WTC11 (cell line): ENCODE measurements at regions not wholly inside any gene's neighbourhood (a gene's known extent, or its start where the extent isn't known, plus 50 kb on each side); places are given as distances from the start of the nearest gene placed in this dataset.

Source experiments
- ATAC-seq: fragments of 200-7000 bp; cut with Tn5 transposase; 2 replicates; pipeline ENCODE4 v1.10.0; 2021; ENCODE audit warnings: mild to moderate bottlenecking, moderate library complexity
- CTCF ChIA-PET: fragments of 300-600 bp; sonication (Branson Sonifier 250); formaldehyde crosslinking; loops from one replicate; lab custom pipeline; 2021; ENCODE audit warnings: antibody characterized with exemption; lab: Charles Lee
- POLR2A ChIA-PET: fragments of 350-600 bp; sonication (Branson Sonifier 250); formaldehyde crosslinking; loops from one replicate; lab custom pipeline; 2021; ENCODE audit warnings: antibody characterized with exemption; lab: Charles Lee
- DNase-seq: peaks from one replicate; pipeline ENCODE4 v3.0.0; 2021; ENCODE audit warnings: low spot score
- H3K27ac Mint-ChIP-seq: 2 replicates; pipeline ENCODE4 v1.8.0; 2021; ENCODE audit warnings: mixed read lengths
- H3K27me3 Mint-ChIP-seq: 2 replicates; pipeline ENCODE4 v1.8.0; 2021; ENCODE audit warnings: low read depth, mild to moderate bottlenecking, moderate library complexity, mixed read lengths
- H3K36me3 Mint-ChIP-seq: 2 replicates; pipeline ENCODE4 v1.8.0; 2021; ENCODE audit warnings: mixed read lengths
- H3K4me1 Mint-ChIP-seq: 2 replicates; pipeline ENCODE4 v1.8.0; 2022; ENCODE audit warnings: mixed read lengths
- H3K4me3 Mint-ChIP-seq: 2 replicates; pipeline ENCODE4 v1.8.0; 2021; ENCODE audit warnings: mild to moderate bottlenecking, moderate library complexity, mixed read lengths
- H3K9me3 Mint-ChIP-seq: 2 replicates; pipeline ENCODE4 v1.8.0; 2021; ENCODE audit warnings: mixed read lengths
- EMX1 ChIP-seq: fragments of 250-450 bp; sonication (Bioruptor Pico); IDR thresholded peaks from 2 replicates; pipeline ENCODE4 v1.8.0; 2021; ENCODE audit warnings: mild to moderate bottlenecking
- ETV6 ChIP-seq: sonication (generic); formaldehyde crosslinking; IDR thresholded peaks from 2 replicates; pipeline ENCODE4 v1.8.1; 2022; ENCODE audit warnings: mild to moderate bottlenecking, missing genetic modification reagents
- FOXJ3 ChIP-seq: sonication (generic); formaldehyde crosslinking; IDR thresholded peaks from 2 replicates; pipeline ENCODE4 v1.9.0; 2021; ENCODE audit warnings: missing genetic modification reagents, mild to moderate bottlenecking, borderline replicate concordance
- MXD4 ChIP-seq: fragments of 250-450 bp; sonication (Bioruptor Pico); IDR thresholded peaks from 2 replicates; pipeline ENCODE4 v1.8.0; 2021; ENCODE audit warnings: mild to moderate bottlenecking, moderate library complexity, borderline replicate concordance
- NFATC4 ChIP-seq: fragments of 250-450 bp; sonication (Bioruptor Pico); IDR thresholded peaks from 2 replicates; pipeline ENCODE4 v1.9.0; 2021; ENCODE audit warnings: mild to moderate bottlenecking
- NFE2L1 ChIP-seq: sonication (generic); formaldehyde crosslinking; IDR thresholded peaks from 2 replicates; pipeline ENCODE4 v1.8.1; 2023; ENCODE audit warnings: missing genetic modification reagents
- NR3C1 ChIP-seq: sonication (generic); formaldehyde crosslinking; conservative IDR thresholded peaks from 2 replicates; pipeline ENCODE4 v1.8.1; 2023; ENCODE audit warnings: low read depth, mild to moderate bottlenecking, missing genetic modification reagents
- OVOL2 ChIP-seq: fragments of 250-450 bp; sonication (Bioruptor Pico); IDR thresholded peaks from 2 replicates; pipeline ENCODE4 v1.9.0; 2021; ENCODE audit warnings: mild to moderate bottlenecking, borderline replicate concordance
- PRRX2 ChIP-seq: fragments of 250-450 bp; sonication (Bioruptor Pico); IDR thresholded peaks from 2 replicates; pipeline ENCODE4 v1.8.0; 2021; ENCODE audit warnings: mild to moderate bottlenecking
- RORB ChIP-seq: fragments of 250-450 bp; sonication (Bioruptor Pico); IDR thresholded peaks from 2 replicates; pipeline ENCODE4 v1.9.0; 2021; ENCODE audit warnings: mild to moderate bottlenecking
- ZNF121 ChIP-seq: sonication (generic); formaldehyde crosslinking; IDR thresholded peaks from 2 replicates; pipeline ENCODE4 v1.8.0; 2023; ENCODE audit warnings: missing genetic modification reagents
- ZNF219 ChIP-seq: sonication (generic); formaldehyde crosslinking; IDR thresholded peaks from 2 replicates; pipeline ENCODE4 v1.8.0; 2023; ENCODE audit warnings: missing genetic modification reagents, mild to moderate bottlenecking, borderline replicate concordance
- ZNF396 ChIP-seq: fragments of 250-450 bp; sonication (Bioruptor Pico); IDR thresholded peaks from 2 replicates; pipeline ENCODE4 v1.8.0; 2021; ENCODE audit warnings: mild to moderate bottlenecking, moderate library complexity, borderline replicate concordance
- TF ChIP-seq, protein P1 (sequence below): sonication (generic); formaldehyde crosslinking; IDR thresholded peaks from 2 replicates; pipeline ENCODE4 v1.8.0; 2023; ENCODE audit warnings: missing genetic modification reagents
- TF ChIP-seq, protein P2 (sequence below): sonication (generic); formaldehyde crosslinking; IDR thresholded peaks from 2 replicates; pipeline ENCODE4 v1.8.1; 2023; ENCODE audit warnings: mild to moderate bottlenecking, missing genetic modification reagents, borderline replicate concordance
- TF ChIP-seq, protein P3 (sequence below): sonication (generic); formaldehyde crosslinking; IDR thresholded peaks from 2 replicates; pipeline ENCODE4 v1.8.1; 2023; ENCODE audit warnings: mild to moderate bottlenecking, missing genetic modification reagents, moderate library complexity
- TF ChIP-seq, protein P4 (sequence below): fragments of 250-450 bp; sonication (Bioruptor Pico); IDR thresholded peaks from 2 replicates; pipeline ENCODE4 v1.9.0; 2021; ENCODE audit warnings: mild to moderate bottlenecking
- TF ChIP-seq, protein P5 (sequence below): sonication (generic); formaldehyde crosslinking; IDR thresholded peaks from 2 replicates; pipeline ENCODE4 v1.8.1; 2022; ENCODE audit warnings: mild to moderate bottlenecking, moderate library complexity, missing genetic modification reagents
- TF ChIP-seq, protein P6 (sequence below): sonication (generic); formaldehyde crosslinking; IDR thresholded peaks from 2 replicates; pipeline ENCODE4 v1.8.0; 2022; ENCODE audit warnings: mild to moderate bottlenecking, missing genetic modification reagents
- TF ChIP-seq, protein P7 (sequence below): sonication (generic); formaldehyde crosslinking; IDR thresholded peaks from 2 replicates; pipeline ENCODE4 v1.8.1; 2022; ENCODE audit warnings: low read depth, mild to moderate bottlenecking, moderate library complexity, missing genetic modification reagents, borderline replicate concordance
- TF ChIP-seq, protein P8 (sequence below): sonication (generic); formaldehyde crosslinking; IDR thresholded peaks from 2 replicates; pipeline ENCODE4 v1.8.1; 2023; ENCODE audit warnings: mild to moderate bottlenecking, moderate library complexity, missing genetic modification reagents

DNA sequence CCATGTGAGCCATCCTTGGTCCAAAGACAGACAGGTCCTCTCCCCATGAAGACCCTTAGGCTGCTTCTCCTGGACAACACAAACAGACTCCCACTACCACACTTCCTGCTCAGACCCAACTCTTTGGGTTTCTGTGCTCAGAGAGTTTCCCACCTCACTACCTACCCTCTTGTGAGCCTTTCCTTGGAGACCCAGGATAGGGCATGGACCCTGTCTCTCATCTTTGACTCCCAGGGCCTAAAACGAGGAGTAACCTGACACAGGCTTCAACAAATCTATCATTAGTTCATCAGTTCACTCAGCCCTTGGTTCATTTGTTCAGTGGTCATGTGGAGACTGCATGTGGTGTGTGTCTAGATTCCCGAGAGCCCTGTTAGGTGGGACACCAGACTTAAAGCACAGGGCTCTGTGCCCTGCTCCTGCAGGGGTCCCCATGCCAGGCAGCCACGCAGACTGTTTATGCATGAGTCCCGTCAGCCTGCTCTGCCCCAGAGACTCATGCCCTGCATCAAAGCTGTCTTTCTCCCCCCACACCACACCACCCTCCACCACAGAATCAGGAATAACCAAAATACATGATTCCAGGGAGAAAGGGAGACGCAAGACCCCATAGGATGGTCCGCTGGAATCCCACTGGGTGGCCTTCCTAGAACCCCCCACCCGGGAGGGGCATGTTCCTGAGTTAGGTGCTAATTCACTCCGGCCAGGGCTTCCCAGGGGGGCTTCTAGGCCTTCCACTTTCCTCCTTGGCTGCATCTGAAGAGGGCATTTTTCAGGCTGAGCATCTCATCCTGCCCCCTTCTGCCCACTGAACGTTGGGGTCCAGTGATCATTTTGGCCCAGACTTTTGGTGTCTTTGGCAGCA is 100.2 kb upstream of the TEX51 start:
- H3K4me3 Mint-ChIP-seq = no peak overlapping the region
- ATAC-seq (no peak), DNase-seq (no peak)
- H3K36me3 Mint-ChIP-seq = no peaks in the 10 kb centered on the region
- peaks cover 16% of the 10 kb centered on the region for H3K4me1 Mint-ChIP-seq
- POLR2A ChIA-PET = no interaction called here
- no peak overlapping the region for H3K27ac Mint-ChIP-seq
- no peaks in the 10 kb centered on the region; the same call in 1 of the 2 replicates for H3K27me3 Mint-ChIP-seq
- no peaks in the 10 kb centered on the region for H3K9me3 Mint-ChIP-seq
- TF ChIP-seq MXD4 (CRISPR knock-in tag) = no peak
- TF ChIP-seq, protein P1, sequence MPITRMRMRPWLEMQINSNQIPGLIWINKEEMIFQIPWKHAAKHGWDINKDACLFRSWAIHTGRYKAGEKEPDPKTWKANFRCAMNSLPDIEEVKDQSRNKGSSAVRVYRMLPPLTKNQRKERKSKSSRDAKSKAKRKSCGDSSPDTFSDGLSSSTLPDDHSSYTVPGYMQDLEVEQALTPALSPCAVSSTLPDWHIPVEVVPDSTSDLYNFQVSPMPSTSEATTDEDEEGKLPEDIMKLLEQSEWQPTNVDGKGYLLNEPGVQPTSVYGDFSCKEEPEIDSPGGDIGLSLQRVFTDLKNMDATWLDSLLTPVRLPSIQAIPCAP (CRISPR knock-in tag) = no peak
- TF ChIP-seq FOXJ3 (CRISPR knock-in tag) = no peak
- CTCF ChIA-PET = interaction anchor here (0.9 kb wide), 1 partner anchor 144 kb away, joined by 3 read pairs; no protein-coding TSS in a partner anchor

DNA sequence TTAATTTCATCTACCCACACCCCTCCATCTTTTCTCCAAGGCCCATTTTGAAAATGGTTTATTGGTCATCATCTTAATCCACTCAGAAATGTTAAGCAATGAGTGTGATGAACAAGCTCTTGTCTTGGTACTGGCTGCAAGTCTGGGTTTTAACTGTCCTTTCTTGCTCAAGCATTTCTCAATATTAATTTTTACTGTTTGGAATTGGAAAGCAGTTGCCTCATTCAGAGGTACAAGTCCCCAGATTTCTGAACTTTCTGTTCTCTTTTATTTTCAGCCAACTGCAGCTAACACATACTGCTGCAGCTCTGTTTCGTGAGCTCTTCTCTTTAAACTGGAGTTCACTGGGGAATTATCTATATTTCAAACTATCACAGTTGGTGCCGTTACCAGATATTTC is 99.4 kb upstream of the TEX51 start:
- Mint-ChIP-seq H3K27ac (no peak overlapping the region), H3K9me3 (no peaks in the 10 kb centered on the region), H3K4me3 (no peak overlapping the region), H3K4me1 (peaks cover 9% of the 10 kb centered on the region), H3K36me3 (no peaks in the 10 kb centered on the region), H3K27me3 (no peaks in the 10 kb centered on the region; the same call in 1 of the 2 replicates)
- ChIA-PET CTCF (interaction anchor here (0.9 kb wide), 1 partner anchor 143 kb away, joined by 3 read pairs; no protein-coding TSS in a partner anchor), POLR2A (interaction anchor here (0.7 kb wide), 1 partner anchor 348 kb away, joined by 7 read pairs; no protein-coding TSS in a partner anchor)
- ATAC-seq (no peak), DNase-seq (no peak)
- TF ChIP-seq, protein P2, sequence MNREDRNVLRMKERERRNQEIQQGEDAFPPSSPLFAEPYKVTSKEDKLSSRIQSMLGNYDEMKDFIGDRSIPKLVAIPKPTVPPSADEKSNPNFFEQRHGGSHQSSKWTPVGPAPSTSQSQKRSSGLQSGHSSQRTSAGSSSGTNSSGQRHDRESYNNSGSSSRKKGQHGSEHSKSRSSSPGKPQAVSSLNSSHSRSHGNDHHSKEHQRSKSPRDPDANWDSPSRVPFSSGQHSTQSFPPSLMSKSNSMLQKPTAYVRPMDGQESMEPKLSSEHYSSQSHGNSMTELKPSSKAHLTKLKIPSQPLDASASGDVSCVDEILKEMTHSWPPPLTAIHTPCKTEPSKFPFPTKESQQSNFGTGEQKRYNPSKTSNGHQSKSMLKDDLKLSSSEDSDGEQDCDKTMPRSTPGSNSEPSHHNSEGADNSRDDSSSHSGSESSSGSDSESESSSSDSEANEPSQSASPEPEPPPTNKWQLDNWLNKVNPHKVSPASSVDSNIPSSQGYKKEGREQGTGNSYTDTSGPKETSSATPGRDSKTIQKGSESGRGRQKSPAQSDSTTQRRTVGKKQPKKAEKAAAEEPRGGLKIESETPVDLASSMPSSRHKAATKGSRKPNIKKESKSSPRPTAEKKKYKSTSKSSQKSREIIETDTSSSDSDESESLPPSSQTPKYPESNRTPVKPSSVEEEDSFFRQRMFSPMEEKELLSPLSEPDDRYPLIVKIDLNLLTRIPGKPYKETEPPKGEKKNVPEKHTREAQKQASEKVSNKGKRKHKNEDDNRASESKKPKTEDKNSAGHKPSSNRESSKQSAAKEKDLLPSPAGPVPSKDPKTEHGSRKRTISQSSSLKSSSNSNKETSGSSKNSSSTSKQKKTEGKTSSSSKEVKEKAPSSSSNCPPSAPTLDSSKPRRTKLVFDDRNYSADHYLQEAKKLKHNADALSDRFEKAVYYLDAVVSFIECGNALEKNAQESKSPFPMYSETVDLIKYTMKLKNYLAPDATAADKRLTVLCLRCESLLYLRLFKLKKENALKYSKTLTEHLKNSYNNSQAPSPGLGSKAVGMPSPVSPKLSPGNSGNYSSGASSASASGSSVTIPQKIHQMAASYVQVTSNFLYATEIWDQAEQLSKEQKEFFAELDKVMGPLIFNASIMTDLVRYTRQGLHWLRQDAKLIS = no peak
- TF ChIP-seq PRRX2 (CRISPR knock-in tag) (no peak), NR3C1 (CRISPR knock-in tag) (no peak), EMX1 (no peak), ZNF121 (CRISPR knock-in tag) (no peak), RORB (CRISPR knock-in tag) (no peak), ZNF396 (CRISPR knock-in tag) (no peak), OVOL2 (CRISPR knock-in tag) (no peak), NFE2L1 (CRISPR knock-in tag) (no peak), ETV6 (CRISPR knock-in tag) (no peak), ZNF219 (CRISPR knock-in tag) (no peak), NFATC4 (CRISPR knock-in tag) (no peak)
- TF ChIP-seq, protein P3, sequence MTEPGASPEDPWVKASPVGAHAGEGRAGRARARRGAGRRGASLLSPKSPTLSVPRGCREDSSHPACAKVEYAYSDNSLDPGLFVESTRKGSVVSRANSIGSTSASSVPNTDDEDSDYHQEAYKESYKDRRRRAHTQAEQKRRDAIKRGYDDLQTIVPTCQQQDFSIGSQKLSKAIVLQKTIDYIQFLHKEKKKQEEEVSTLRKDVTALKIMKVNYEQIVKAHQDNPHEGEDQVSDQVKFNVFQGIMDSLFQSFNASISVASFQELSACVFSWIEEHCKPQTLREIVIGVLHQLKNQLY = no peak
- TF ChIP-seq, protein P4, sequence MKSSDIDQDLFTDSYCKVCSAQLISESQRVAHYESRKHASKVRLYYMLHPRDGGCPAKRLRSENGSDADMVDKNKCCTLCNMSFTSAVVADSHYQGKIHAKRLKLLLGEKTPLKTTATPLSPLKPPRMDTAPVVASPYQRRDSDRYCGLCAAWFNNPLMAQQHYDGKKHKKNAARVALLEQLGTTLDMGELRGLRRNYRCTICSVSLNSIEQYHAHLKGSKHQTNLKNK (CRISPR knock-in tag) = no peak
- TF ChIP-seq, protein P5, sequence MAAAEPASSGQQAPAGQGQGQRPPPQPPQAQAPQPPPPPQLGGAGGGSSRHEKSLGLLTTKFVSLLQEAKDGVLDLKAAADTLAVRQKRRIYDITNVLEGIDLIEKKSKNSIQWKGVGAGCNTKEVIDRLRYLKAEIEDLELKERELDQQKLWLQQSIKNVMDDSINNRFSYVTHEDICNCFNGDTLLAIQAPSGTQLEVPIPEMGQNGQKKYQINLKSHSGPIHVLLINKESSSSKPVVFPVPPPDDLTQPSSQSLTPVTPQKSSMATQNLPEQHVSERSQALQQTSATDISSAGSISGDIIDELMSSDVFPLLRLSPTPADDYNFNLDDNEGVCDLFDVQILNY (CRISPR knock-in tag) = no peak
- TF ChIP-seq, protein P6, sequence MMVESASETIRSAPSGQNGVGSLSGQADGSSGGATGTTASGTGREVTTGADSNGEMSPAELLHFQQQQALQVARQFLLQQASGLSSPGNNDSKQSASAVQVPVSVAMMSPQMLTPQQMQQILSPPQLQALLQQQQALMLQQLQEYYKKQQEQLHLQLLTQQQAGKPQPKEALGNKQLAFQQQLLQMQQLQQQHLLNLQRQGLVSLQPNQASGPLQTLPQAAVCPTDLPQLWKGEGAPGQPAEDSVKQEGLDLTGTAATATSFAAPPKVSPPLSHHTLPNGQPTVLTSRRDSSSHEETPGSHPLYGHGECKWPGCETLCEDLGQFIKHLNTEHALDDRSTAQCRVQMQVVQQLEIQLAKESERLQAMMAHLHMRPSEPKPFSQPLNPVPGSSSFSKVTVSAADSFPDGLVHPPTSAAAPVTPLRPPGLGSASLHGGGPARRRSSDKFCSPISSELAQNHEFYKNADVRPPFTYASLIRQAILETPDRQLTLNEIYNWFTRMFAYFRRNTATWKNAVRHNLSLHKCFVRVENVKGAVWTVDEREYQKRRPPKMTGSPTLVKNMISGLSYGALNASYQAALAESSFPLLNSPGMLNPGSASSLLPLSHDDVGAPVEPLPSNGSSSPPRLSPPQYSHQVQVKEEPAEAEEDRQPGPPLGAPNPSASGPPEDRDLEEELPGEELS (CRISPR knock-in tag) = no peak
- TF ChIP-seq, protein P7, sequence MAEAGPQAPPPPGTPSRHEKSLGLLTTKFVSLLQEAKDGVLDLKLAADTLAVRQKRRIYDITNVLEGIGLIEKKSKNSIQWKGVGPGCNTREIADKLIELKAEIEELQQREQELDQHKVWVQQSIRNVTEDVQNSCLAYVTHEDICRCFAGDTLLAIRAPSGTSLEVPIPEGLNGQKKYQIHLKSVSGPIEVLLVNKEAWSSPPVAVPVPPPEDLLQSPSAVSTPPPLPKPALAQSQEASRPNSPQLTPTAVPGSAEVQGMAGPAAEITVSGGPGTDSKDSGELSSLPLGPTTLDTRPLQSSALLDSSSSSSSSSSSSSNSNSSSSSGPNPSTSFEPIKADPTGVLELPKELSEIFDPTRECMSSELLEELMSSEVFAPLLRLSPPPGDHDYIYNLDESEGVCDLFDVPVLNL (CRISPR knock-in tag) = no peak
- TF ChIP-seq, protein P8, sequence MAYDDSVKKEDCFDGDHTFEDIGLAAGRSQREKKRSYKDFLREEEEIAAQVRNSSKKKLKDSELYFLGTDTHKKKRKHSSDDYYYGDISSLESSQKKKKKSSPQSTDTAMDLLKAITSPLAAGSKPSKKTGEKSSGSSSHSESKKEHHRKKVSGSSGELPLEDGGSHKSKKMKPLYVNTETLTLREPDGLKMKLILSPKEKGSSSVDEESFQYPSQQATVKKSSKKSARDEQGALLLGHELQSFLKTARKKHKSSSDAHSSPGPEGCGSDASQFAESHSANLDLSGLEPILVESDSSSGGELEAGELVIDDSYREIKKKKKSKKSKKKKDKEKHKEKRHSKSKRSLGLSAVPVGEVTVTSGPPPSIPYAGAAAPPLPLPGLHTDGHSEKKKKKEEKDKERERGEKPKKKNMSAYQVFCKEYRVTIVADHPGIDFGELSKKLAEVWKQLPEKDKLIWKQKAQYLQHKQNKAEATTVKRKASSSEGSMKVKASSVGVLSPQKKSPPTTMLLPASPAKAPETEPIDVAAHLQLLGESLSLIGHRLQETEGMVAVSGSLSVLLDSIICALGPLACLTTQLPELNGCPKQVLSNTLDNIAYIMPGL (CRISPR knock-in tag) = no peak
